ENCODE measurements at regions not wholly inside any gene's neighbourhood (a gene's known extent, or its start where the extent isn't known, plus 50 kb on each side); places are given as distances from the start of the nearest gene placed in this dataset.
"Not testable (repeated sequence)": the region's sequence is repeated elsewhere in the genome, so short reads cannot be mapped to it uniquely, and the experiment has no call there.

- peaks cover 90% of the 10 kb centered on the region for H3K9me3 Mint-ChIP-seq
- DNase-seq, result no peak
- no peaks in the 10 kb centered on the region for H3K27me3 Mint-ChIP-seq (ENCODE audit: insufficient read depth)
- H3K4me3 Mint-ChIP-seq, result no peak overlapping the region
- no peak for TF ChIP-seq CTCF (IDR thresholded peaks at IDR 0.05)
- no peak overlapping the region for H3K27ac Mint-ChIP-seq
- H3K4me1 Mint-ChIP-seq (ENCODE audit: low read depth), result no peaks in the 10 kb centered on the region
- H3K36me3 Mint-ChIP-seq (ENCODE audit: low read depth), result peaks cover 4% of the 10 kb centered on the region; the same call in 1 of the 2 replicates
These were observed 3515.0 kb downstream of the GOLGA6L6 start for GRCh38 chr15:17026633-17027032.

GRCh38 chr15:17022040-17022439, 3519.6 kb downstream of the GOLGA6L6 start:
- H3K4me1 Mint-ChIP-seq (ENCODE audit: low read depth); H3K27ac Mint-ChIP-seq; H3K27me3 Mint-ChIP-seq (ENCODE audit: insufficient read depth); DNase-seq; H3K4me3 Mint-ChIP-seq; H3K36me3 Mint-ChIP-seq (ENCODE audit: low read depth): not testable (repeated sequence)
- H3K9me3 Mint-ChIP-seq, result peaks cover 81% of the 10 kb centered on the region

Data from HFFc6 (cell line).